Breast epithelium (tissue), 3 donors: ENCODE measurements at regions not wholly inside any gene's neighbourhood (a gene's known extent, or its start where the extent isn't known, plus 50 kb on each side); places are given as distances from the start of the nearest gene placed in this dataset.

Source experiments
- POLR2A ChIP-seq: fragments of 450-650 bp; IDR thresholded peaks from one replicate; pipeline ENCODE4 v1.6.1; 2016; ENCODE audit warnings: antibody characterized with exemption, mild to moderate bottlenecking, moderate library complexity
- POLR2AphosphoS5 ChIP-seq, 3 donors: sonication (generic); formaldehyde crosslinking; IDR thresholded peaks; one replicate each; pipeline ENCODE4 v1.6.1; 2017; ENCODE audit warnings: antibody characterized with exemption in 3 of 3
- TF ChIP-seq, protein P1 (sequence below), 3 donors: fragments of 450-650 bp; IDR thresholded peaks; one replicate each; pipeline ENCODE4 v1.5.1; 2016 to 2017; ENCODE audit warnings: antibody characterized with exemption in 3 of 3, mild to moderate bottlenecking in 3 of 3, moderate library complexity in 3 of 3

DNA sequence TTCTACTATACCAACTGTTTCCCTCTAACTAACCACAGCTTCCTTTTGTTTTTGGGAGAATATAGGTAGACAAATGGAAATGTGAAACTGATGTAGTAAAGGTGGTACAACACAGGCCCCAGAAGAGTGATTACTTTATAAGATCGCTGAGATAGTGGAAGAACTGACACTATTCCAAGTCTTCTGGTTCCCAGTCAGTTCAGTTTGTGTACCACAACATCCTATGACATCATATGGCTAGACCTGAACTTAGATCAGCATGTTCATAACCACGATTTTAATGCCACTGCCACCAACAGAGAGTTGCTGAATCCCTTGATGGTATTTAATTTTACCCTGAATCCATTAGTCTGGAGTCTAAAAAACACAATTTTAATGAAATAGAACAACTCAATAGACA, 328.9 kb downstream of the GPD2 start:
- TF ChIP-seq, protein P1, sequence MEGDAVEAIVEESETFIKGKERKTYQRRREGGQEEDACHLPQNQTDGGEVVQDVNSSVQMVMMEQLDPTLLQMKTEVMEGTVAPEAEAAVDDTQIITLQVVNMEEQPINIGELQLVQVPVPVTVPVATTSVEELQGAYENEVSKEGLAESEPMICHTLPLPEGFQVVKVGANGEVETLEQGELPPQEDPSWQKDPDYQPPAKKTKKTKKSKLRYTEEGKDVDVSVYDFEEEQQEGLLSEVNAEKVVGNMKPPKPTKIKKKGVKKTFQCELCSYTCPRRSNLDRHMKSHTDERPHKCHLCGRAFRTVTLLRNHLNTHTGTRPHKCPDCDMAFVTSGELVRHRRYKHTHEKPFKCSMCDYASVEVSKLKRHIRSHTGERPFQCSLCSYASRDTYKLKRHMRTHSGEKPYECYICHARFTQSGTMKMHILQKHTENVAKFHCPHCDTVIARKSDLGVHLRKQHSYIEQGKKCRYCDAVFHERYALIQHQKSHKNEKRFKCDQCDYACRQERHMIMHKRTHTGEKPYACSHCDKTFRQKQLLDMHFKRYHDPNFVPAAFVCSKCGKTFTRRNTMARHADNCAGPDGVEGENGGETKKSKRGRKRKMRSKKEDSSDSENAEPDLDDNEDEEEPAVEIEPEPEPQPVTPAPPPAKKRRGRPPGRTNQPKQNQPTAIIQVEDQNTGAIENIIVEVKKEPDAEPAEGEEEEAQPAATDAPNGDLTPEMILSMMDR (IDR thresholded peaks at IDR 0.05) = no peak
- no peak for TF ChIP-seq POLR2AphosphoS5 (IDR thresholded peaks at IDR 0.05)
- no peak for TF ChIP-seq POLR2A
